ENCODE measurements at regions not wholly inside any gene's neighbourhood (a gene's known extent, or its start where the extent isn't known, plus 50 kb on each side); places are given as distances from the start of the nearest gene placed in this dataset.

DNA sequence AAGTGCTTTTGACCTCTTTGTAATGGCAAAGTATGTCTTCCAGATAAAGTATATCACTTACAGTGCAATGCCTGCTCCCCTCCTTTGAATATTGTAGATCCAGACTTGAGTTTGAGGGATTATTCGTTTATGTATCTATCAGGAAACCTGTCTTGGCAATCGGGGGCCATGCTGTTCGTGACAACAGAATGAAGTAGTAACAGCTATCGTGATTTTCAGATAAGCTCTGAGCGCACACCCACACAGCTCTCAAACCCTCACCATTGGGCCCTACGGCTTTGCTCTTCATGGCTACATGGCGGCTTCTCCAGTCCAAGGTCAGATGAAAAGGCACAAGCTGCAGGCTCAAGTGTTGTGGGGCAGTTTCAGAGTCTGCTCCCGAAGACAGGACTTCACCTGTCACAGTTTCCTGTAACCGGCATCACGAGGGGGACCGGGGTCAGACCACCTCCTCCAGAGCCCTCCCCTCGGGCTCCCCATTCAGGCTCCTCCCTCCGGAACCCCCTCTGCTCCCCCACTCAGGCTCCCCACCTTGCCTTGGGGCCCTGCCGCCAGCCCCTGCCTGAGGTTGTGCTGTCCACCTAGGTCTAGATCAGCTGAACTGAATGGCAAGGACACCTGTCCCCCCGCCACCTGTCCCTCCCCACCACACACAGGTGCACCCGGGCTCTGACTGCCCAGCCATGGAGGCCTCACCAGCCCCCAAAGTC lies 292.5 kb upstream of the SALL3 start (continued):
- TF ChIP-seq SCMH1 (CRISPR knock-in tag; IDR thresholded peaks at IDR 0.05; ENCODE audit: borderline replicate concordance), result no peak

- peaks cover 2 to 52% of the 10 kb centered on the region in 2 experiments for H3K27me3 ChIP-seq (ENCODE audit: control insufficient read depth in 1 of 2, insufficient read depth in 2 of 2, low read length in 2 of 2)
- no peak for FAIRE-seq
- ChIA-PET POLR2A (no interaction called here), CTCF (ENCODE audit: low intra/inter-chr PET ratio, low total read pairs) (no interaction called here)
- no peak overlapping the region for H3K4me2 ChIP-seq (ENCODE audit: low read depth, low read length)
- peaks cover 3% of the 10 kb centered on the region; the same call in 1 of the 2 replicates for H4K20me1 ChIP-seq (ENCODE audit: insufficient read depth, low read length)
- DNase-seq (ENCODE audit: low spot score), result no peak
- no peaks in the 10 kb centered on the region for H3K36me3 ChIP-seq (replicated peaks in 1 of 2; ENCODE audit: control insufficient read depth in 1 of 2, insufficient read depth in 2 of 2, low read length in 2 of 2)
- no peak for TF ChIP-seq KLF9 (CRISPR knock-in tag; IDR thresholded peaks at IDR 0.05; ENCODE audit: low read depth)
- TF ChIP-seq ZNF30 (CRISPR knock-in tag; IDR thresholded peaks at IDR 0.05), result no peak
- TF ChIP-seq, protein P1, sequence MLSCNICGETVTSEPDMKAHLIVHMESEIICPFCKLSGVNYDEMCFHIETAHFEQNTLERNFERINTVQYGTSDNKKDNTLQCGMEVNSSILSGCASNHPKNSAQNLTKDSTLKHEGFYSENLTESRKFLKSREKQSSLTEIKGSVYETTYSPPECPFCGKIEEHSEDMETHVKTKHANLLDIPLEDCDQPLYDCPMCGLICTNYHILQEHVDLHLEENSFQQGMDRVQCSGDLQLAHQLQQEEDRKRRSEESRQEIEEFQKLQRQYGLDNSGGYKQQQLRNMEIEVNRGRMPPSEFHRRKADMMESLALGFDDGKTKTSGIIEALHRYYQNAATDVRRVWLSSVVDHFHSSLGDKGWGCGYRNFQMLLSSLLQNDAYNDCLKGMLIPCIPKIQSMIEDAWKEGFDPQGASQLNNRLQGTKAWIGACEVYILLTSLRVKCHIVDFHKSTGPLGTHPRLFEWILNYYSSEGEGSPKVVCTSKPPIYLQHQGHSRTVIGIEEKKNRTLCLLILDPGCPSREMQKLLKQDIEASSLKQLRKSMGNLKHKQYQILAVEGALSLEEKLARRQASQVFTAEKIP (CRISPR knock-in tag; IDR thresholded peaks at IDR 0.05; ENCODE audit: borderline replicate concordance), result no peak
- no peak for TF ChIP-seq HNRNPLL (IDR thresholded peaks at IDR 0.05; ENCODE audit: low read depth, low read length, poor library complexity, severe bottlenecking)
- TF ChIP-seq HMGXB4 (CRISPR knock-in tag; IDR thresholded peaks at IDR 0.05; ENCODE audit: borderline replicate concordance in 1 of 2, low read depth in 1 of 2), result no peak
- no peak for TF ChIP-seq SP5 (CRISPR knock-in tag; IDR thresholded peaks at IDR 0.05; ENCODE audit: borderline replicate concordance, low read depth)
- TF ChIP-seq TBX2 (CRISPR knock-in tag; IDR thresholded peaks at IDR 0.05; ENCODE audit: borderline replicate concordance), result no peak
- no peak for TF ChIP-seq ZNF496 (CRISPR knock-in tag; IDR thresholded peaks at IDR 0.05; ENCODE audit: insufficient replicate concordance)
- no peak for TF ChIP-seq HOXA9 (CRISPR knock-in tag; IDR thresholded peaks at IDR 0.05; ENCODE audit: borderline replicate concordance)
- intact Hi-C loops (cut with micrococcal nuclease; ENCODE audit: unreplicated experiment) (no loop called here), in situ Hi-C loops (cut with HindIII; ENCODE audit: extremely low pct_ligation_motif_present, low pct_unique_long_range_greater_than_20kb) (no loop called here)
- H3K9ac ChIP-seq (ENCODE audit: insufficient read depth, low read depth, low read length), result no peak overlapping the region
- no peak overlapping the region for H3K27ac ChIP-seq (ENCODE audit: extremely low read length, insufficient read depth, low read length)
- H2AFZ ChIP-seq (ENCODE audit: low read length), result no peak overlapping the region
- no peaks in the 10 kb centered on the region for H3K4me1 ChIP-seq (ENCODE audit: insufficient read depth, low read length)
- 60% methylated on average over 1 of the region's 7 CpGs for WGBS (ENCODE audit: low lambda C conversion rate)
- no peak overlapping the region for H3K4me3 ChIP-seq (replicated peaks in 1 of 3; ENCODE audit: insufficient read depth in 1 of 3, low read depth in 2 of 3, low read length in 3 of 3)
- no peaks in the 10 kb centered on the region for H3K79me2 ChIP-seq (ENCODE audit: insufficient read depth, low read length)
- BruUV-seq (replicated peaks), result no TSS peak
- no peaks in the 10 kb centered on the region for H3K9me3 ChIP-seq (ENCODE audit: low read length)
- ATAC-seq, result no peak
Measured at GRCh38 chr18:78687736-78688135, 291.9 kb upstream of the SALL3 start.

Data from HepG2 (cell line).